HEK293T (cell line): ENCODE measurements at regions not wholly inside any gene's neighbourhood (a gene's known extent, or its start where the extent isn't known, plus 50 kb on each side); places are given as distances from the start of the nearest gene placed in this dataset.

Source experiments
- CTCF ChIA-PET: fragments of 350-600 bp; formaldehyde crosslinking; extraction: SDS; loops from one replicate; lab custom pipeline; 2021; ENCODE audit warnings: antibody characterized with exemption, inconsistent platforms; lab: Yijun Ruan, JAX
- POLR2A ChIA-PET: fragments of 350-600 bp; formaldehyde crosslinking; extraction: SDS; loops from one replicate; lab custom pipeline; 2020; ENCODE audit warnings: antibody characterized with exemption, inconsistent platforms; lab: Yijun Ruan, JAX
- DNase-seq: peaks from one replicate; pipeline ENCODE4 v3.0.0; 2012; ENCODE audit warnings: mixed read lengths; ENCODE audit errors: extremely low spot score
- ARNT ChIP-seq: fragments of 450-650 bp; IDR thresholded peaks from 2 replicates; pipeline ENCODE4 v1.6.1; 2017; ENCODE audit warnings: mild to moderate bottlenecking
- BHLHE40 ChIP-seq: fragments of 450-650 bp; IDR thresholded peaks from 2 replicates; pipeline ENCODE4 v1.6.1; 2016; ENCODE audit warnings: mild to moderate bottlenecking, moderate library complexity, borderline replicate concordance
- CTBP1 ChIP-seq: fragments of 450-650 bp; IDR thresholded peaks from 2 replicates; pipeline ENCODE4 v1.6.1; 2016; ENCODE audit warnings: borderline replicate concordance
- ELF4 ChIP-seq: fragments of 450-650 bp; IDR thresholded peaks from 2 replicates; pipeline ENCODE4 v1.6.1; 2017; ENCODE audit warnings: antibody characterized with exemption
- FOXA1 ChIP-seq: fragments of 450-650 bp; IDR thresholded peaks from 2 replicates; pipeline ENCODE4 v1.6.1; 2016; ENCODE audit warnings: mild to moderate bottlenecking
- FOXK2 ChIP-seq: fragments of 450-650 bp; IDR thresholded peaks from 2 replicates; pipeline ENCODE4 v1.6.1; 2016; ENCODE audit warnings: mild to moderate bottlenecking
- FOXM1 ChIP-seq: fragments of 450-650 bp; IDR thresholded peaks from 2 replicates; pipeline ENCODE4 v1.6.1; 2017; ENCODE audit warnings: mild to moderate bottlenecking, borderline replicate concordance
- HDGF ChIP-seq: fragments of 450-650 bp; IDR thresholded peaks from 2 replicates; pipeline ENCODE4 v1.6.1; 2017; ENCODE audit warnings: antibody characterized with exemption, borderline replicate concordance
- L3MBTL2 ChIP-seq: fragments of 450-650 bp; conservative IDR thresholded peaks from 2 replicates; pipeline ENCODE4 v1.6.1; 2016; ENCODE audit warnings: mild to moderate bottlenecking
- LEF1 ChIP-seq: fragments of 450-650 bp; IDR thresholded peaks from 2 replicates; pipeline ENCODE4 v1.6.1; 2017; ENCODE audit warnings: mild to moderate bottlenecking, borderline replicate concordance
- NFRKB ChIP-seq: fragments of 450-650 bp; IDR thresholded peaks from 2 replicates; pipeline ENCODE4 v1.6.1; 2016; ENCODE audit warnings: mild to moderate bottlenecking, moderate library complexity
- SP1 ChIP-seq: fragments of 450-650 bp; IDR thresholded peaks from 2 replicates; pipeline ENCODE4 v1.6.1; 2017
- SUZ12 ChIP-seq: fragments of 450-650 bp; IDR thresholded peaks from 2 replicates; pipeline ENCODE4 v1.6.1; 2016; ENCODE audit warnings: mild to moderate bottlenecking
- TARDBP ChIP-seq: fragments of 450-650 bp; IDR thresholded peaks from 2 replicates; pipeline ENCODE4 v1.6.1; 2016
- ZNF384 ChIP-seq: fragments of 450-650 bp; IDR thresholded peaks from 2 replicates; pipeline ENCODE4 v1.6.1; 2016
- TF ChIP-seq, protein P1 (sequence below): fragments of 450-650 bp; IDR thresholded peaks from 2 replicates; pipeline ENCODE4 v1.6.1; 2016

DNA sequence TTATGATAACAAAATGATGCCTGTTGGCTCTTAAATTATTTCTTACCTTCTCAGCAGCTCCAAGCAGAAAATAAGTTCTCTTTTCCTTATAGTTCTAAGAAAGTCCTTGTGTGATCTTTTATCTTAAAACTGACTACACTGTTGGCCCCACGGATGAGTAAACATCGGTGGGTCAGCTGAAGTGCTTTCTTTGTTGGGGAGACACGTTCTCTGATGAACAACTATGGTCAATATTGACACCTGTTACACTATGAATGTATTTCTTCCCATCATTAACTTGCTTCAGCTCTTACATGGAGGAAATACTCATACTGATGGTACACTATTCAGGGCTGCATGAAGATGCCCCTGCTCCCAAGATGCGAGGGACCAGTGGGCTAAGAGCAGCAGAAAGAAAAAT is 110.8 kb upstream of the EEA1 start:
- CTCF ChIA-PET: no interaction called here
- DNase-seq: no peak
- TF ChIP-seq ELF4 (no peak), HDGF (no peak), ZNF384 (no peak), L3MBTL2 (no peak), LEF1 (no peak), TARDBP (no peak), SUZ12 (no peak), ARNT (no peak), CTBP1 (no peak), NFRKB (no peak), FOXA1 (no peak), FOXM1 (no peak), SP1 (no peak)
- TF ChIP-seq, protein P1, sequence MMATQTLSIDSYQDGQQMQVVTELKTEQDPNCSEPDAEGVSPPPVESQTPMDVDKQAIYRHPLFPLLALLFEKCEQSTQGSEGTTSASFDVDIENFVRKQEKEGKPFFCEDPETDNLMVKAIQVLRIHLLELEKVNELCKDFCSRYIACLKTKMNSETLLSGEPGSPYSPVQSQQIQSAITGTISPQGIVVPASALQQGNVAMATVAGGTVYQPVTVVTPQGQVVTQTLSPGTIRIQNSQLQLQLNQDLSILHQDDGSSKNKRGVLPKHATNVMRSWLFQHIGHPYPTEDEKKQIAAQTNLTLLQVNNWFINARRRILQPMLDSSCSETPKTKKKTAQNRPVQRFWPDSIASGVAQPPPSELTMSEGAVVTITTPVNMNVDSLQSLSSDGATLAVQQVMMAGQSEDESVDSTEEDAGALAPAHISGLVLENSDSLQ: no peak
- POLR2A ChIA-PET: no interaction called here

DNA sequence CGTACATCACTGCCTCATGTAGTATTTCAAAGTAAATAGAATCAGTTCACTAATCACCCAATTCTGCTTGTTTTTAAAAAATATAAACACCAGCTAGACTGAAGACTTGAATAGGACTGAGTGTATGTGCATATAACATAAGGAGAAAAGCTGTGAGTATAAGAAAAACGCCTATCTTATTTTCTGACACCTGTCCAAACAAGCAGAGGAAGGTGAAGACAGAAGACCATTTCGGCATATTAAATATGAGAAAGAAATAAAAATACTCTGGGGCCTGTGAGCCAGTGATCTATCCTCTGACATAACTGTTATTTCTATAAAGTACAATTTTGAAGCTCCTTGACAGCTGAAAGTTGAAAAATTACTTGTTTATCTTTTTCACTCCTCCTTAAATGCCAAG is 111.3 kb upstream of the EEA1 start:
- DNase-seq: no peak
- TF ChIP-seq ELF4: no peak
- ChIA-PET POLR2A (no interaction called here), CTCF (no interaction called here)

DNA sequence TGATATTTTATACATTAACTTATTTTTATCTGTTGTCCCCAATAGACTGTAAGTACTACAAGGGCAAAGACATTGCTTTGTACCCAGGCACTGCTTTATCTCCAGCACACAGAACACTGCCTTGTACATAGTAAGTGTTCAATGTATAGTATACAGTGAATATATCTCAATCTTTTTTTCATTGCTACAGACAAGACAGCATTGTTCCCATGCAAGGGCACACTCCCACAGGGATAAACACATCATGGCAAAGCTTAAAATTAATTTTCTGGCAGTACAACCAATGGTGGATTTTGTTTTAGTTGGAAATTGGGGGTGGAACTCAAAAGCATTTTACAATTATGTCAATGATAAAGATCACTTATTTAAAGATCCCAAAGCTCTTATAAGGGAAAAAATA is 112.3 kb upstream of the EEA1 start:
- no peak for TF ChIP-seq SUZ12
- TF ChIP-seq ZNF384: no peak
- TF ChIP-seq FOXK2: no peak
- no peak for TF ChIP-seq FOXA1
- TF ChIP-seq TARDBP: no peak
- no peak for TF ChIP-seq ELF4
- TF ChIP-seq BHLHE40: no peak
- no peak for TF ChIP-seq NFRKB
- TF ChIP-seq L3MBTL2: no peak
- TF ChIP-seq CTBP1: no peak
- no peak for TF ChIP-seq HDGF
- no peak for TF ChIP-seq LEF1
- TF ChIP-seq, protein P1: no peak
- no peak for TF ChIP-seq SP1
- no peak for TF ChIP-seq FOXM1
- no peak for DNase-seq
- CTCF ChIA-PET: interaction anchor here (0.7 kb wide), 2 partner anchors 19 to 28 kb away, joined by 3 read pairs; no protein-coding TSS in a partner anchor
- POLR2A ChIA-PET: no interaction called here

DNA sequence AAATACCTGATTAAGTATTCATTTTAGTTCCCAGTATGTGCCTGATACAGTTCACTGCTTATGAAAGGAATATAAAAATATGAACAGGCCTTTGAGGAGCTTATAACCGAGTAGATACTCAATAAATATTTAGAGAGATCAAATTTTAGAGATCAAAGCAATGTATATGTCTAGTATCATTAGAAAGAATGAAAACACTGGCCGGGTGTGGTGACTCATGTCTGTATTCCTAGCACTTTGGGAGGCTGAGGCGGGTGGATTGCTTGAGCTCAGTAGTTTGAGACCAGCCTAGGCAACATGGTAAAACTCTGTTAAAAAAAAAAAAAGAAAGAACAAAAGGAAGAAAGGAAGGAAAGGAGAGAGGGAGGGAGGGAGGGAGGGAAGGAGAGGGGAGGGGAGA is 113.2 kb upstream of the EEA1 start:
- POLR2A ChIA-PET: no interaction called here
- no peak for DNase-seq
- CTCF ChIA-PET: interaction anchor here (0.7 kb wide), 1 partner anchor 27 kb away, joined by 3 read pairs; no protein-coding TSS in a partner anchor
- TF ChIP-seq SP1 (no peak), NFRKB (no peak), SUZ12 (no peak), ZNF384 (no peak), HDGF (no peak), CTBP1 (no peak), FOXM1 (no peak), BHLHE40 (no peak), FOXA1 (no peak), ARNT (no peak), L3MBTL2 (no peak), LEF1 (no peak), ELF4 (no peak), FOXK2 (no peak)
- TF ChIP-seq, protein P1: no peak

DNA sequence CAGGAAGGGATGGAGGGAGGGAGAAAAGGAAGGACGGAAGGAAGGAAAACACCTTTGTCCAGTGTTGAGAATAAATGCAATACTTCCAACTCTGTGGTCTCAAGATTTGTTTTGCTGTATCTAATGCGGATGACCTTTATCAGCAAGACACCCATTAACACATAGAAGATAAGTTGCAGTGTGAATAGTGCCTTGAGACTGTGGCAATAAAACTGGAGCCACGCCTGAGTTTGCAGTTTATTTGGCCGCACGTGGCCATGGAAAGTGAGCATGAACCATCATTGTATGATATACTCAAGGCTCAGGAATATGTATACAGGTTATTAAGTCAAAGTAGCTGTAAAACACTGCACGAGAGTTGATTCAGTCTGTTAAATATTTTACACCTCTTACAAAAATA is 113.6 kb upstream of the EEA1 start:
- TF ChIP-seq L3MBTL2 (peak; percentile 33; the same call in 1 of the 2 replicates), LEF1 (no peak), FOXA1 (no peak), SUZ12 (no peak), SP1 (no peak), TARDBP (no peak)
- ChIA-PET CTCF (no interaction called here), POLR2A (no interaction called here)
- no peak for DNase-seq

DNA sequence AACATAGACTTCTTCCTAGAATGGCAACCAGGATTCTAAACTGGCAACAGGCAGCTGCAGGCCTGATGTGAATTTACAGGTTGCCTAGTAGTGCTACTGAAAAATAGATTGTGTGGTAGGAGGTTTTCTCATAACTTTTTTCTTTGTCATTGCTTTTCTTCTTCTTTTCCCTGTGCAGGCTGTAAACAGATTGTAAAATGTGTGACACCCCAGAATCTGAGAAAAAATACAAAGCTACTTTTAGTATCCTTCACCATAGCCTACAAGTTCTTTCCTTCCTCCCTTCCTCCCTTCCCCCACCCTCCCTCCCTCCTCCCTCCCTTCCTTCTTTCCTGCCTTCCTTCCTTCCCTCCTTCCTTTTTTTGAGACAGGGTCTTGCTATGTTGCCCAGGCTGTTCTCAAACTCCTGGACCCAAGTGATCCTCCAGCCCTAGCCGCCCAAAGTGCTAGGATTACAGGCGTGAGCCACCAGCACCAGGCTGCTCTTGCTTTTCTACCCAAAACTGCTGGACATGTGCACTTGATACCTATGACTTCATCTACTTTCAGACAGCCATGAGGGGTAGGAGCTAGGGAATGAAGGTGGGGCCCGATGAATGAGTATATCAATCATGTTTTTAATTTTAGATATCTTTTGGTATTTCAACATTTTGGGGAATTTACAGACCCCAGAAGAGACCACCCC is 114.2 kb upstream of the EEA1 start:
- CTCF ChIA-PET: no interaction called here
- DNase-seq: no peak
- POLR2A ChIA-PET: no interaction called here
- TF ChIP-seq CTBP1 (no peak), BHLHE40 (no peak), HDGF (no peak), SUZ12 (no peak), L3MBTL2 (no peak), LEF1 (no peak), ZNF384 (no peak), FOXM1 (no peak), TARDBP (no peak), SP1 (no peak), FOXA1 (no peak), ARNT (no peak), FOXK2 (no peak), ELF4 (no peak), NFRKB (no peak)
- TF ChIP-seq, protein P1: no peak
